Activated CD4-positive, CD25-positive, alpha-beta regulatory T cell treated with anti-CD3 and anti-CD28 coated beads, Interleukin-2, amount 50 U/mL, for 72 hours (primary cell): ENCODE measurements at regions not wholly inside any gene's neighbourhood (a gene's known extent, or its start where the extent isn't known, plus 50 kb on each side); places are given as distances from the start of the nearest gene placed in this dataset.

Source experiments
- DNase-seq: peaks from one replicate; pipeline ENCODE4 v3.0.0; 2021

GRCh38 chr17:15177343-15177742 is 87.8 kb downstream of the PMP22 start:
- no peak for DNase-seq

DNA sequence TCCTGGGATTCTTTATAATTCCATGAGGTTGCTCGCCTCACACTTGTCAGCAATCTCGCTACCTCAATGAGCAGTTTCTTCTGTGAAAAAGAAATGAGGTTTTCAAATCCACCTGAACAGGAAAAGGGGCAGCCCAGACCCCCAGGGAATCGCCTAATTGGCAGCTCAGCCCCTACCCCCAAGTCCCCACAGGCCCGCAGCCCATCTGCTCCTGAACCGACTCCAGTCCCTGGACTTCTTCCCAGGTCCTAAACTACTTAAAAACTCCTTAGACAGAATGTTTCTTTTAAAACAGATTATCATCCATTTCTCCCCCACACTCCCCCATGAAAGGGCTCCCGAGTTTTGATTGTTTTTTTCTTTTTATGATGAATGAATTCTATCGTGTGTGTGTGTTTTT is 89.8 kb downstream of the PMP22 start:
- DNase-seq: no peak

DNA sequence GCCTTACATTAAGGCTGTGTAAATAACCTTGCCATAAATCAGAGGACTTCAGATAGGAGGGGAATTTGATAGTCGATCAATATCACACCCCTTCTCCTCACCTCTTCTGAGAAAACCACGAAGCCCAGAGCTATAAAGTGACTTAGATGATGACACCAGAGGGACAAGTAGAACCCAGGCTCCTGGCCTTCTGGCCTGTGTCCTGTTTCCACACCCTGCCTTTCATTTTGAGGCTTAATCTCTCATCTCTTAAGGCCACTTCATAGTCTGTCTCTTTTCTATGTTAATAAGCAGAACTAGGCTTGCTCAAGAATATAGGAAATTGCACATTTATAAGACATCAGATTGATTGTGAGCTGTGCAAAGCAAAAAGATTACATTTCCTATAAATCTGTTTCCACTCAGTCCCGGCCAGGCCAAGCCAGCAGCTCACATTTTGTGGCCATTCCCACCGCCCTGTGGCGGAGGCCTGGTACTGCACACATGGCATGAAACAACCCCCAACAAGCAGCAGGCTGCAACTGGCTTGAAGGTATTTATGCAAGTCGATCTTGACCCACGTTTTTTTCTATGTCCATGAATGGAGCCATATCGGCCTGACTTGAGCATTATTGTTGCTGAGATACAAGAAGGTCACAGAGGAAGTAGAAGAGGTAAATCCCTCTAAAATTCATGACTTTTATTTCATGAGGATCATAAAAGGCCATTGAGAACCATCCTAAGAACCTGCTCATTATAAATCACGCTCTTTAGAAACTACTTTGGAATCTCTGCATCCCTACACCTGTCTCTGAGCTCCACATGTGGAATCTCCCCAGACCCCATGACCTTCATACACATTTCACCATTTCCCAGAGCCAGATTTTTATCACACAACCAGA is 93.7 kb downstream of the PMP22 start:
- peak; percentile 32 for DNase-seq

GRCh38 chr17:15169676-15170075 is 95.5 kb downstream of the PMP22 start:
- DNase-seq: no peak

- no peak for DNase-seq
These were observed 96.7 kb downstream of the PMP22 start for GRCh38 chr17:15168379-15168778.

DNA sequence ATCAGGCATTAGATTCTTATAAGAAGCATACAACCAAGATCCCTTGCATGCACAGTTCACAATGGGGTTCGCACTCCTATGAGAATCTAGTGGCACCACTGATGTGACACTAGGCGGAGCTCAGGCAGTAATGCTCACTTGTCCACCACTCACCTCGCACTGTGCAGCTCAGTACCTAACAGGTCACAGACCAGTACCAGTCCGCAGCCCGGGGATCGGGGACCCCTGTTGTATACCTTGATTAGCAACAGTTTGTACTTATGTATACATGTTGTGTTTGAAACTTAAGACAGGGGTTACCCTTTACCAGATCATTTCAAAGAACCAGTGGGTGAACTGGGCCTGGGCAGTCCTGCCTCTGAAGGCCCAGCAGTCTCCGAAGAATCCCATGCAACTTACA is 103.7 kb downstream of the PMP22 start:
- DNase-seq: no peak

- no peak for DNase-seq
These were observed 108.1 kb downstream of the PMP22 start for GRCh38 chr17:15157051-15157450.

DNA sequence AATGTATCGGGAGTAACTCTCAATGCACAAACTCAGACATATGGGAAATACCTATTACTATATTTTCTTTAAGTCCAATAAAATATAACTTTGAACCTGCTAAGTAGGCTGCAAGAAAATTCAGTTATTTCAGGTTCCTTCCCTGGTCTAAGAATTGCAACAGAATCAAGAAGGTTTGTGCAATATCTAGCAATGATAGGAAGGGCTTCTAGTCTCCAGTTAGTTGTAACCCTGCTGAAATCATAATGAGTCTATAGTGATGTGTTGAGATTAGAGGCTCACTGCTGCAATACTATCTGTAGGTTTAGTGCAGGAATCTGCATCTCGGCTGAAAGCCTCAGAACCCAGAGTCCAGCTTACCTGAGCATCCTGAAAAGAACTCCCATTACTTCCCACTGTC is 110.5 kb downstream of the PMP22 start:
- DNase-seq: no peak

DNA sequence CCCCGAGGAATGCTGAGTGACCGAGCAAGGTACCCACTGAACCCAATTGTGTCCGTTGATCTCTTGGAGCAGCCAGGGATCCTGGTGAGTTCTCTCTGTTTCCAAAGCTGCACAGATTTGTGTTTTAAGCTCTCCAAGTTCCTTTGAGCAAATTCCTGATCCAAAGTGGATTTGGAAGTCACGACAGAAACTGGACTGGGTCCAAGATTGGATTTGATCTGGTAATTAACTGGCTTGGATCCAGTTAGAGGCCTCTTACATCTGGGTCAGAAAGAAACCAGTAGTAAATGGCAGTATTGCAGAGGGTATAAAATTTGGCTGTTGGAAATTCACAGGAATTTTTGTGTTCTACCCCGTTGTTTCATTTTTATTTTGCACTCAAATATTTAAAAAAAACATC is 119.5 kb downstream of the PMP22 start:
- no peak for DNase-seq

GRCh38 chr17:15143524-15143923 is 121.6 kb downstream of the PMP22 start:
- DNase-seq: no peak

GRCh38 chr17:15134363-15134762 is 130.8 kb downstream of the PMP22 start:
- no peak for DNase-seq

DNA sequence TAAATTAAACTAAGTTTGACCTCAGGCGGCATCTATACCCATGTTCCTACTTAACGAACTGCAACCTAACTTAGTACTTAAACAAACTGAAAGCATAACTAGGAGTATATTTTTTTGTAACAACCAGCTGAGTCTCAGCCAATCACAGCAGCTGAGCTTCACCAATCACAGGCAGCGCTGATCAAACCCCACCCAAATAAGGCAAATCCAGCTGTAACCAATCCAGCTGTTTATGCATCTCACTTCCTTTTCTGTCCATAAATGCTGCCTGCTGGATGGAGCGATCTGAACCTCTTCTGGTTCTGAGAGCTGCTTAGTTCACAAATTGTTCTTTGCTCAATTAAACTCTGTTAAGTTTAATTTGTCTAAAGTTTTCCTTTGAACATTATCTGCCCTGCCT is 131.3 kb downstream of the PMP22 start:
- DNase-seq: no peak

- DNase-seq: no peak
These were observed 132.0 kb downstream of the PMP22 start for GRCh38 chr17:15133143-15133542.

DNA sequence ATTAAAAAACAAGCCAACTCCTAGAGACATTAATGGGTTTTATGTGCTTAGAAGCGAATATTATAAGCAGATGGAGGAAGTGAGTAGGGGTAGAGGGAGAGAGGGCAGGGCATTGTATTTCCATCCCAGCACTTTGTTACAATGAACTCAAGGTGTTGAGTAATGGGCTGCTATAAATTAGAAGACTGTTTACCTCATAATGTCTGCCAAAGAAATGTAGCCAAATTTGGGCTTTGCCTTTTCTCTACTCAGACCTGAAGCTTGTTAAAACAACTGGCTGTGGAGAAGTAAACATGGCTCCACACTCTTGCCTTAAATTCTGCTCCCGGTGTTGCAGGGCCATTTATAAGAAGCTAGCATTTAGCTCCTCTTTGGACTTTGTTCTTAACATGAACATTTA is 134.7 kb downstream of the PMP22 start:
- DNase-seq: no peak

DNA sequence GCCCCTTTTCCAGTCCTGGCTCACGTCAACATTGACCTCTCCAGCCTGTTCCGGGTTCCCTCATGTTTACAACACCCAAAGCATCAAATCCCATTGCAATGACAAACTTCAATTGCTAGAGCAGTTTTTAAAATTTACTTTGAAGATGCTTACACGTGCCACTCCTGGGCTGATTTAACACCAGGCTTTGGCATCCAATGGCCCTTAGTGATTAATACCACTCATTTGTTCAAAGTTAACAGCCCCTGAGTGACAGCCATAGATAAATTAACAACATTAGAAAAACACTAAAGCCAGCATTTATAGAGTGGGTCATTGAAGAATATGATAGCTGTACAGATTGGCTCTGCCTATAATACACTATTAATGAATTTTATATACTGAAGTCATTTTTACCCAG is 135.1 kb downstream of the PMP22 start:
- DNase-seq: no peak

- no peak for DNase-seq
These were observed 140.4 kb downstream of the PMP22 start for GRCh38 chr17:15124746-15125145.

- DNase-seq: no peak
These were observed 140.9 kb downstream of the PMP22 start for GRCh38 chr17:15124264-15124595.

DNA sequence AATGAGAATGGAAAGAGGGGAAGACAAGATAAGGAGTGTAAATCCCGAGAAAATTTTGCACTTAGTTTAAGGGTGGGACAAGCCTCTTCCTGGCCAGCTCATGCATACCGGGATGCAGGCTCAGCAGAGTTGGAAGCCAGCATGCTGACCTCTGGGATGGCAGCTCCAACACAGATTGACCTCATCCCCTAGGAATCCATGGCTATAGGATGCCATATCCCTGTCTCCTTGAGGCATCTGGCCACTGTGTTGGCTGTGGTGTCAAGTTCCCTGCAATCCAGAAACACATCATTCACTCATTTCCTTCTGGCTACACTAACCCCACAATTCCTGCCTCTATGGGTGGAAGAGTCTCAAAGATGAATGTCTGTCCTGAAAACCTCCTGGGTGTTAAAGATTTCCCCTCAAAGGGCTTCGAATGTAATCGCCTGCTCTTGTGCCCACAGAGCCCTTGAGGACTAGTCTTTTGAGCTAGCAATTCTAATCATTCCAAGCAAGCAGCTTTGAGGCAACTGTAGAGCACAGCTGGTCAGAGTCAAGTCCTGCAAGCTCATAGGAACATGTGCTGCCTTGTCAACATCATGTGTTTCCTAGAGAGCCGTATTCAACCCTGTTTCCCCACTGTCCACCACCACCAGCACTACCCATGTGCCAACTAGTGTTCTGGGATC is 141.4 kb downstream of the PMP22 start:
- DNase-seq: no peak

- no peak for DNase-seq
These were observed 142.3 kb downstream of the PMP22 start for GRCh38 chr17:15122857-15123256.

GRCh38 chr17:15121426-15121825 is 143.7 kb downstream of the PMP22 start:
- DNase-seq: no peak

- no peak for DNase-seq
These were observed 145.2 kb downstream of the PMP22 start for GRCh38 chr17:15119968-15120367.

DNA sequence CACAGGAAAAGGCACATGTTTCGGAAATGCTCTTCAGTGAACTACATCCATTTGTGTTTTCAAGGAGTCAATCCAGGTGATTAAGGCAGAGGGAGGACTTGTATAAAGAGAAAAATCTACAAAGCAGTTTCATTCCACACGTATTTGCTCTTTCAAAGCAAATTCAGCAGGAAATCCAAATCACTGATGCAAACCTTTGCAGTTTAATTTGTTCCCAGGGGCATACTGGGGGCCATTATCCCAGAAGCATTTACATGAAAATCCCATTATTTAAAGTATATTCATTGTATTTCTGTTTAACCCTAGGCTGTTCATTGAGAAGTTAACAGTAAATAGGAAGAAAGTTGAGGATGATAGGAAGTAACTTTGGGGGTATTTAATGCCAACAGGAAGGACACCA is 147.9 kb downstream of the PMP22 start:
- no peak for DNase-seq

DNA sequence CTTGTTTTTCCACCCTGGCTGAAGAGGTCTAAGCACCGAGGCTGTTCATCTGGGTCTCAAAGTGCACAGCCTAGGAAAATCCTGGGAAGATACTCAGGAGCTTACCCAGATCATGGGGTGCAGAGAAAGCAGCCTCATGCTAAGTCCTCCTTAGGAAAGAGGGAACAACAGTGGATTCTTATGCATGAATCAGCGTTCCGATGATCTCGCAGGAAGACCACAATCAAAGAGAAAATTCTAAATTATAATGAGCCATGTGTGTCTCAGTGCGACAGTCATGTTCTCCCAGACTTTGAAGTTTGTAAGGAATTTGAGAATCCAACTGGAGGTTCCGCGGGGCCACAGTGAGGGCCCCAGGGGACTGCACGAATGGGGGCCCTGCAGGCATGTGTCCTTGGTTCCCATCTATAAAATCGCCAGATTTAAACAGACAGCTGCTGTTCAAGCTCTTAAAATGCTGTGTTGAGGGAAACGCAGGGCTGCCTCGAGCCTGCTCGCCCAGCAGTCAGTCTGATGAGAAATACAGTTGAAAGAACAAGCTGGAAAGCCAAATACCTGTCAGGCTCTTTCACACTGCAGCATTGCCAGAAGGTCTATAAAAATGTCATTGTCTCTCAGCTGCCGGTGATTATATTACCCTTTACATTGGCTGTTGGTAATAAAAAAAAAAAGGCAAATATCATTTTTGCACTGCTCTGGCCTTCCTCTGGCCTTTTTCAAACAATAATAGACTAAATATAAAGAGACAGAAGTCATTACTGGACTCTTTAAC is 152.1 kb downstream of the PMP22 start:
- no peak for DNase-seq

GRCh38 chr17:15109608-15110007 is 155.5 kb downstream of the PMP22 start:
- no peak for DNase-seq
